ENCODE measurements at regions not wholly inside any gene's neighbourhood (a gene's known extent, or its start where the extent isn't known, plus 50 kb on each side); places are given as distances from the start of the nearest gene placed in this dataset.
"Not testable (repeated sequence)": the region's sequence is repeated elsewhere in the genome, so short reads cannot be mapped to it uniquely, and the experiment has no call there.

GRCh38 chr6:14867802-14868201 is 378.1 kb upstream of the JARID2 start:
- DNase-seq, result no peak

- DNase-seq, result no peak
Observed at GRCh38 chr6:14871221-14871620, 374.6 kb upstream of the JARID2 start.

GRCh38 chr6:14873101-14873500 is 372.8 kb upstream of the JARID2 start:
- DNase-seq, result no peak

- no peak for DNase-seq
Observed at GRCh38 chr6:14873781-14874441, 372.0 kb upstream of the JARID2 start.

GRCh38 chr6:14874975-14875480 is 370.8 kb upstream of the JARID2 start:
- DNase-seq, result no peak

GRCh38 chr6:14875481-14876063 is 370.3 kb upstream of the JARID2 start:
- no peak for DNase-seq

DNA sequence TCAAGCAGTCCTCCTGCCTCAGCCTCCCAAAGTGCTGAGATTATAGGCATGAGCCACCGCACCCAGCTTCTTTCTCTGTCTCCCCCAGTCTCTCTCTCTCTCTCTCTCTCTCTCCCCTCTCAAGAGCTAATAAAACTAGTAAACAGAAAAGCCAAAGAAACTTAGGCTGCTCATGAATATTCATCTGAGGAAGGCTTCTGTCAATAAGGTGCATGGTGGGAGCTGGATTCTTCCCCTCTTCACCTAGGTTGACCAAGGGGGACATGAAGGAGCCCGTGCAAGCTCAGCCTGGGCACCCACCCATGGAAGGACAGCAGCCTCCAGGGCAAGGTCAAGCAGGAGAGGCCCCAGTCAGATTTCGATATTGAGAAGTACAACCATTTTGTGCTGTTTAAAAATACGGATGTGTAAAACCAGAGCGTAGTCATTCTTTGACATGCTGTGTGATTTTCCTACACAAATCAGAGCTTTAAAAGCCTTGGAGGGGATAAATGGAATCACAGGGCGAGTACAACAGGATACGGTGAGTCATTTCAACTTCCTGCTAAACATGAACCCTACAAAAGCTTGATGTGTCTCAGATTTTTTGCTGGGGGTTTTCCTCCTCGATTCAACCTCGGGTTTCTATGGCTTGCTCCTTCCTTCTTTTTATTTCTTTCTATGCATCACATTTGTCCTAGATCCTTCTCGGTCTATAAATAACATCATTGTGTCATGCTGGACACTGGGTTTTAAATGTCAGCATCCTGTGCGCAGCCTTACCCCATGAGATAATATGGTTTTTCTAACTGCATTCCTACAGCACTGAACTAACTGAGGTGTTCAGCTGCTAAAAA is 368.9 kb upstream of the JARID2 start:
- DNase-seq, result peak; percentile 75

- no peak for DNase-seq
Observed at GRCh38 chr6:14877758-14878157, 368.1 kb upstream of the JARID2 start.

DNA sequence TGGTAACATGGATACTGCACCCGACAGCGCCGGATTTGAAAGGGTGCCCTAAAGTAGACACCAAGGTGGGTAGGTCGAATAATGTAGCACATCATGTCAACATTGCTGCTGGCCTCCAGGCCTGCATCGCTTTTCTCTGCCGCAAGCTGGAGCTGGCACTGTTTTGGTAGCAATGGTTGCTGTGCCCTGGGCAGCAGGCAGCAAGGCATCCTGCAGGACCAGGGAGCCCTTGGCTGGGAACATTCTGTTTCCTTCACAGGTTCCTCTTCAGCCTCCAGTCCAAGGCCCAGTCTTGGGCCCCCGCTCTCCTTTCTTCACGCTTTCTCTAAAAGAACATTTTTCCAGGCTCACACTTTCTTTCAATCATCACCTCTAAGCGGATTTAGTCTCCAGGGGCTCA is 365.8 kb upstream of the JARID2 start:
- DNase-seq, result no peak

GRCh38 chr6:14880677-14881076 is 365.2 kb upstream of the JARID2 start:
- peak; percentile 44 for DNase-seq

DNA sequence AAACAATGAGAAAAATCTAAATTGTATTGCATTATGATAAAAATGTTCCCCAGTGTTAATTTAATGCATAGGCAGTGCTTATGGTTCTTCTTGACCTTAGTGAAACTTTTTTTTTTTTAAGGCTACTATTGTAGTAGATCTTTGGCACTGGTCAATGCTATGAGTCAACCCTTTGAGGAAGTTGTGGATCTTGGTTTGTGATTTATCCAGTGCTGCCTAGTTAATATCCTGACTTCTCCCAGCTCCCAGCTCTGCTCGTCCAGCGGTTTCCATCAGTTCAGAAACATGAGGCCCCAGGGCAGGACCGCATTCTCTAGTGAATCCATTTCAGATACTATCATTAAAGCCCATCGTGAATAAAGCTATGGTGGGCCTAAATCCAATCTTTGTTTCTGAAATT is 364.5 kb upstream of the JARID2 start:
- DNase-seq, result peak; percentile 71

DNA sequence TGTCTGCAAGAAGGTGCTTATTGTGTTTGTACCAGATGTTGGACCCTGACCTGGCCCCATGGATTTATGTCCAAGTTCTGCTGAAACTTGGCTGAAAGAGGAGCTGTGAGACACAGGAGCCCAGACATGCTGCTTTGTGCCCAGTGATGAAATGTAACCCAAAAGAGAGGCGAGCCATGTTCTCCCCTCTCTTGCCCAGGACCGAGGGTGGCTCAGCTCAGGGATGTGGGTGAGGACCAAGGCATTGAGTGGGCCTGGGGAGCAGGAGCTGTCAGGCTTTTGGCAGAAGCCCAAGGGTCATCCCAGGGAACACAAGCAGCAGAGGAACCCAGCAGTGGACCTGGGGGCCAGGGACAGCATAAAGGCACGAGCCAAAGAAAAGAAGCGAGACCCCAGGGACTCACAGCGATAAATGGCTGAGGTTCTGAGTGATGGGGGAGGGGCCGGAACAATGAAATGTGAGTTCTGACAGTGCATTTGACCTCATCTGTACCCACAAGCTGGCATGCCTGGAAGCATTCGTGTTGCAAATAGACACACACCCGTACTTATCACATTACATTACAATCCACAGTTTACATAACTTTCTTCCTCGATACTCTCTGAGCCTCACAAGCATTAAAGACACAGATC is 363.4 kb upstream of the JARID2 start:
- no peak for DNase-seq

DNA sequence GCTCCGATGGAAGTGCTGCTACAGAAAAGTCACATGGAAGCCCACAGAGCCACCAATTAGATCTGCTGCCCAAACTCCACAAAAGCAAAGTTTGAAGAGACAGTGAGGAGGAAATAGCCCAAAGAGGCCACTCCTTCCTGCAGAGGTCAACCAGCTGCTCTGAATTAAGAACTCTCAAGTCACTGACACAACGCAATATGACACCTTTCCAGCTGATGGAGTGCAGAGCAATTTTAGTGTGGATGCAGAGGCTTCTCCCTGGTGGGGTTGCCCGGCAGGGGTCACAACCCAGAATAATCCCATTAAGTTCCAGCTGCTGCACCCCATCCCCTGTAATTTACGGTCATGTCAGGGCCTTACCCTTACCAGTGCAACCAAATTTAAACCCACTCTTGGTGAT is 361.9 kb upstream of the JARID2 start:
- DNase-seq, result no peak

GRCh38 chr6:14885498-14885897 is 360.4 kb upstream of the JARID2 start:
- no peak for DNase-seq

GRCh38 chr6:14887181-14887580 is 358.7 kb upstream of the JARID2 start:
- no peak for DNase-seq

DNA sequence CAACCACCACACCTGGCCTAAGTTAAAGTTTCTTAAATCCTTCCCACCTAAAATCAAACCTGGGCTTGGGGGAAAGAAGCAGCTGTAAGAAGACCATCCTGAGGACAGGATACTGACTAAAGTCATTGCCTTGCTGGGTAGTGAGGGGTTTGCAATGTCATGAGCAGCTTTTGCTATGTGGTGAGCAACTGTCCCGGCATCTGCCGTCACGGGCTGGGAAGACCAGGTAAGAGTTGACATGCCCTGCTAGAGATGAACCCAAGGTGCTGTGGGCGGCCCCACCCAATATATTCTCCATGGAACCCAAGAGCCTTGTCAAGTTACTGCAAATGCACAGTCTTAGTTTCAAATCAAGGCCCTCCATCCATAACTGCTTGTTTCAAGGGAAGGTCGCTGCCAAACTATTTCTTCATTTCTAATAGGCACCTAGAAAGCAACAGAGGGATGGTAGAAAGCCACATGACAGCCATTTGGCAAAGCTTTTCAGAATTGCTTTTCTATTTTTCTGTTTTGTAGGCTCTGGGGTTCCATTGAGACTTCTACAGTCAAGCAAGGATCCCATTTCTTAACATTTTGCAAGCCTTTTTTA is 357.8 kb upstream of the JARID2 start:
- DNase-seq, result no peak

DNA sequence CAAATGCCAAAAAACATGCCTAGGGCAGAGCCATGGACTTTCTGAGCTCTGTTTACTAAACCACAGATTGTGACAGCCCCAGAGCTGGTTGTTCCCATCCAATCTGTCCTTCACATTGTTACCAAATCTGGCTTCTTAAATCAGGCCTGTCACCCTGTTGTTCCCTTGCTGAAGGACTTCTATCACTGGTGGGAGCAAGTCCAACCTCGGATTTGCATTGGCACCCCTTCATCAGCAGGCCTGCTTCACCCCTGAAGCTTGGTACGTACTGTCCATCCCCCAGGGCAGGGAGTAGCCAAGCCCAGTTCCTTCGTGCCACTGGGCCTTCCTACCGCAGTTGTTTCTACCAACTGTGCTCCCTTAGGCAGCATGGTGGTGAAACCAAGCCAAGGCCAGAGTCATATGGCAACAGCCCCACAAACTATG is 357.3 kb upstream of the JARID2 start:
- no peak for DNase-seq

DNA sequence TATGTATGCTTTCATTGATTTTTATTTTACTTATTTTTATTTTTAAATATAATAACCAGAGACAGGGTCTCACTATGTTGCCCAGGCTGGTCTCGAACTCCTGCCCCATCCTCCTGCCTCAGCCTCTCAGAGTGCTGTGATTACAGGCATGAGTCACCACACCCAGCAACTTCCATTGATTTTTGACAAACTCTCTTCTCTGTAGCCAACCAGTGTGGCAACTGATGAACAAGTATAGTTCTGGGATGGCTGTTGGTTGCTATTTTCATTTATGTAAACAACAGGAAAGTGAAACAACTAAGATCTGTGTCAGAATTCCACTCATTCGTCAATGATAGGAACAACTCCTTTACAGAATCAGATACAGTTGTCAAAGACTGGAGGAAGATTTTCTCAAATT is 356.7 kb upstream of the JARID2 start:
- no peak for DNase-seq

DNA sequence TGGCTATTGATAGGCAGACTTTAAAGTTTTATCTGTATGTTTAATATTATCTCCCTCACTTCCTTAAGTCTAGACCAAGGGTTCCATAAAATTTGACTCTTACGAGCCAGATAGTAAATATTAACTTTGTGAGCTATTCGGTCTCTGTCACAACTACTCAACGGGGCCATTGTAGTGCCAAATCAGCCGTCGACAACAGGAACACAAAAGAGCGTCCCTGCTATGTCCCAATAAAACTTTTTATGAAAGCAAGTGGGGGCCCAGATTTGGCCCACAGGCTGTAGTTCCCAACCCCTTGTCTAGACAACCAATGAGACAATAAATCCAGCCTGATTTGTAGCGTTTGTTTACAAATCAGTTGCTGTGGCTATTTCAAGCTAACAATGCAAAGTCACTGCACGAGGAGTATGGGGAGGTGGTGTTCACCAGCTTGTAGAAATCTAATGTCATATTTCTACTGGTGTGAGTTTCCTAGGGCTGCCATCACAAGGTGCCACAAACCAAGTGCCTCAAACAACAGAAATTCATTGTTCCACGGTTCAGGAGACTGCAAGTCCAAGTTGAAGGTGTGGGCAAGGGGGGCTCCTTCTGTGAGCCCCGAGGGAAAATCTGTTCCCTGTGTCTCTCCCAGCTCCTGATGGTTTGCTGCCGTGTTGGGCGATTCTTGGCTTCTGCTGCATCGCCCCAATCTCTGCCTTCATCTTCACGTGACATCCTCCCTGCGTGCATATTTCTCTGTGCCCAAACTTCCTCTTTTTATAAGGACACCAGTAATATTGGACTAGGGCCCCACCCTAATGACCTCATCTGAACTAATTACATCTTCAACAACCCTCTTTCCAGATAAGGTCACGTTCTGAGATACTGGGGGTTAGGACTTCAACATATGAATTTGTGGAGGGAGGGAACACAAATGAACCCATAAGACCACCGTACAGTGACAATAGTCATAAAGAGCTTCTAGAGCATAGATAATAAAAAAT is 356.0 kb upstream of the JARID2 start:
- no peak for DNase-seq

DNA sequence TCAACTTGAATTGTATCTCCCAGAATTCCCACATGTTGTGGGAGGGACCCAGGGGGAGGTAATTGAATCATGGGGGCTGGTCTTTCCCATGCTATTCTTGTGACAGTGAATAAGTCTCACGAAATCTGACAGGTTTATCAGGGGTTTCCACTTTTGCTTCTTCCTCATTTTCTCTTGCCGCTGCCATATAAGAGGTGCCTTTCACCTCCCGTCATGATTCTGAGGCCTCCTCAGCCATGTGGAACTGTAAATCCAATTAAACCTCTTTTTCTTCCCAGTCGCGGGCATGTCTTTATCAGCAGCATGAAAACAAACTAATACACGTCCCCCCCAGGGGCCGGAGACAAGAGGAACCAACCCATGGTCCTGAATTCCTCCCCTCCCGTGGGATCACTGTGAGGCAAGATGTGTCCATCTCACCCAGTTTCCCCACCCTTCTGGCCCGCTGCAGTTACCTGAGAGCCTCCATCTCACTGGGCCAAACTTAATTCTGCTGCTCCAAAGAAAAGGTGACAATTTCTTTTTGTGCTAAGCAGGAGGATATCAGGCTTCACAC is 354.0 kb upstream of the JARID2 start:
- not testable (repeated sequence) for DNase-seq

DNA sequence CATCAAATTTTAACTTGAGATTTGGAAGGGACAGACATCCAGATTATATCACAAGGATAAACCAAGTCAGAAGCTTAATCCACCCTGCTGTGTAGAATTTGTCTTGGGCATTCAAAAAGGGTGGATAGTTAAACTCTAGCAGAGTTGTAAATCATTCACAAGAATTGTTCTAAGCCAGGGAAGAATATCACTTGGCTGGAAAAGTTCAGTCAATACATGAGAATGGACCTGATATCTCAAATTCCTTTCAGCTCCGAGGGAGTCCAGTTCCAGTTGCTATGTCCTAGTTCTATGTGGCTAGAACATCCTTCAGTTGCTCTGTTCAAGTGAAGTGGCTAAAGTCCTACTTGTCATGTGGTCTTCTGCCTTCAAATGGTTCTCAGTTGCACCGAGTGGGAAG is 351.8 kb upstream of the JARID2 start:
- DNase-seq, result no peak
